ENCODE measurements at regions not wholly inside any gene's neighbourhood (a gene's known extent, or its start where the extent isn't known, plus 50 kb on each side); places are given as distances from the start of the nearest gene placed in this dataset.

GRCh38 chr22:49360746-49361145, 466.9 kb downstream of the BRD1 start:
- TF ChIP-seq, protein P1, sequence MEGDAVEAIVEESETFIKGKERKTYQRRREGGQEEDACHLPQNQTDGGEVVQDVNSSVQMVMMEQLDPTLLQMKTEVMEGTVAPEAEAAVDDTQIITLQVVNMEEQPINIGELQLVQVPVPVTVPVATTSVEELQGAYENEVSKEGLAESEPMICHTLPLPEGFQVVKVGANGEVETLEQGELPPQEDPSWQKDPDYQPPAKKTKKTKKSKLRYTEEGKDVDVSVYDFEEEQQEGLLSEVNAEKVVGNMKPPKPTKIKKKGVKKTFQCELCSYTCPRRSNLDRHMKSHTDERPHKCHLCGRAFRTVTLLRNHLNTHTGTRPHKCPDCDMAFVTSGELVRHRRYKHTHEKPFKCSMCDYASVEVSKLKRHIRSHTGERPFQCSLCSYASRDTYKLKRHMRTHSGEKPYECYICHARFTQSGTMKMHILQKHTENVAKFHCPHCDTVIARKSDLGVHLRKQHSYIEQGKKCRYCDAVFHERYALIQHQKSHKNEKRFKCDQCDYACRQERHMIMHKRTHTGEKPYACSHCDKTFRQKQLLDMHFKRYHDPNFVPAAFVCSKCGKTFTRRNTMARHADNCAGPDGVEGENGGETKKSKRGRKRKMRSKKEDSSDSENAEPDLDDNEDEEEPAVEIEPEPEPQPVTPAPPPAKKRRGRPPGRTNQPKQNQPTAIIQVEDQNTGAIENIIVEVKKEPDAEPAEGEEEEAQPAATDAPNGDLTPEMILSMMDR (conservative IDR thresholded peaks at IDR 0.05; ENCODE audit: low read depth, low read length), result no peak
- no peak for TF ChIP-seq USF2 (IDR thresholded peaks at IDR 0.05; ENCODE audit: low read depth, low read length)
- no peak for TF ChIP-seq BHLHE40 (IDR thresholded peaks at IDR 0.05; ENCODE audit: low read depth, low read length)
- no peak for TF ChIP-seq MAFK (IDR thresholded peaks at IDR 0.05; ENCODE audit: low read depth, low read length)
- TF ChIP-seq CEBPB (IDR thresholded peaks at IDR 0.05; ENCODE audit: low read depth, low read length), result no peak
- no peak for TF ChIP-seq RAD21 (IDR thresholded peaks at IDR 0.05; ENCODE audit: low read length)
- no peak for TF ChIP-seq POLR2A (IDR thresholded peaks at IDR 0.05; ENCODE audit: low read depth, low read length)
- no peak for TF ChIP-seq RFX5 (IDR thresholded peaks at IDR 0.05; ENCODE audit: low read depth, low read length)
- TF ChIP-seq SMC3 (IDR thresholded peaks at IDR 0.05; ENCODE audit: low read depth, low read length), result no peak
- no peak for TF ChIP-seq RCOR1 (IDR thresholded peaks at IDR 0.05; ENCODE audit: insufficient replicate concordance, low read length)
- TF ChIP-seq CHD1 (IDR thresholded peaks at IDR 0.05; ENCODE audit: low read depth, low read length), result no peak
- TF ChIP-seq MAZ (IDR thresholded peaks at IDR 0.05; ENCODE audit: borderline replicate concordance, low read depth, low read length), result no peak

All from IMR-90 (cell line).